ENCODE measurements at regions not wholly inside any gene's neighbourhood (a gene's known extent, or its start where the extent isn't known, plus 50 kb on each side); places are given as distances from the start of the nearest gene placed in this dataset.

GRCh38 chr2:64767670-64768468 lies 114.2 kb upstream of the SERTAD2 start (continued):
- TF ChIP-seq ZNF609 (CRISPR knock-in tag; IDR thresholded peaks at IDR 0.05; ENCODE audit: borderline replicate concordance) (peak; percentile 50; the same call in 1 of the 2 replicates), MXI1 (IDR thresholded peaks at IDR 0.05; ENCODE audit: borderline replicate concordance, low read depth, low read length) (no peak), ZNF7 (CRISPR knock-in tag; IDR thresholded peaks at IDR 0.05) (no peak), SAP130 (CRISPR knock-in tag; IDR thresholded peaks at IDR 0.05; ENCODE audit: low read depth) (peak; percentile 63), ZNF800 (CRISPR knock-in tag; IDR thresholded peaks at IDR 0.05) (peak; percentile 99), HNRNPL (IDR thresholded peaks at IDR 0.05; ENCODE audit: low read depth, low read length) (0 out of 2 replicates have a peak, but pooled peaks have one; percentile 46), FOXK2 (IDR thresholded peaks at IDR 0.05) (no peak), ZFP91 (CRISPR knock-in tag; IDR thresholded peaks at IDR 0.05; ENCODE audit: borderline replicate concordance) (peak; percentile 78; the same call in 1 of the 2 replicates), JUN (CRISPR knock-in tag; IDR thresholded peaks at IDR 0.05) (0 out of 2 replicates have a peak, but pooled peaks have one; percentile 50), HDAC6 (IDR thresholded peaks at IDR 0.05; ENCODE audit: low read depth, low read length) (no peak), AKAP8 (CRISPR knock-in tag; IDR thresholded peaks at IDR 0.05) (no peak), KDM5A (IDR thresholded peaks at IDR 0.05; ENCODE audit: borderline replicate concordance, low read length) (no peak), ZNF225 (CRISPR knock-in tag; IDR thresholded peaks at IDR 0.05) (peak; percentile 59; the same call in 1 of the 2 replicates), ZNF546 (CRISPR knock-in tag; conservative IDR thresholded peaks at IDR 0.05) (no peak; the same call in 1 of the 2 replicates), NR1H2 (CRISPR knock-in tag; IDR thresholded peaks at IDR 0.05; ENCODE audit: borderline replicate concordance, low read depth) (no peak), KDM6A (CRISPR knock-in tag; IDR thresholded peaks at IDR 0.05; ENCODE audit: low read depth) (no peak), ZNF44 (CRISPR knock-in tag; IDR thresholded peaks at IDR 0.05) (no peak), KAT7 (CRISPR knock-in tag; IDR thresholded peaks at IDR 0.05; ENCODE audit: borderline replicate concordance) (no peak), MTERF4 (CRISPR knock-in tag; IDR thresholded peaks at IDR 0.05) (0 out of 2 replicates have a peak, but pooled peaks have one; percentile 56), XRCC5 (optimal IDR thresholded peaks at IDR 0.05; ENCODE audit: low read length) (peak; percentile 70), JARID2 (CRISPR knock-in tag; IDR thresholded peaks at IDR 0.05; ENCODE audit: insufficient replicate concordance) (peak; percentile 47)

Data from HepG2 (cell line).